ENCODE measurements at regions not wholly inside any gene's neighbourhood (a gene's known extent, or its start where the extent isn't known, plus 50 kb on each side); places are given as distances from the start of the nearest gene placed in this dataset.

DNA sequence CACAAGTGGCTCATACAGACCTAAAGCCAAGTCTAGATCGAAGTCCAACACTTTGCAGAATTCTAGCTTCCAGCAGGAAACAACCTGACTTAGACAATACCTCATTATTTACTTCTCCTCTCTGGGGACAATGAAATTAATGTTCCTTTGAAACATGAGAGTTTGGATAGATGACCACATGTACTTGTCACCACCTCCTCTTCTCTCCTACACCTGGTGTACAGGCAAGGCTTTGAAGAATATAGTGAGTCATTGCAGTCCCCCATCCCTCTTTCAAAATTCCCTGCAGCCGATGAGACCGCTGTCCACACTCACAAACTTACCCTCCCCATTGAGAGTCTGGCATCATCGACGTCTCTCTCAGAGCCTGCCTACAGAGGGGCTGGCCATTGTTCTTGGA is 189.0 kb upstream of the HES1 start:
- H3K9me3 ChIP-seq (replicated peaks in 1 of 3): no peaks in the 10 kb centered on the region
- no peaks in the 10 kb centered on the region for H3K36me3 ChIP-seq (replicated peaks in 1 of 2)
- WGBS, 4 donors: 61 to 77% (median 72%) methylated on average over 3 to 5 of the region's 5 CpGs
- H3K4me1 ChIP-seq (replicated peaks in 1 of 2): no peaks in the 10 kb centered on the region
- no peak overlapping the region for H3K27ac ChIP-seq
- no peaks in the 10 kb centered on the region for H3K27me3 ChIP-seq
- no peak for DNase-seq
- intact Hi-C loops (cut with DNase I): no loop called here
- no peak for TF ChIP-seq POLR2A (IDR thresholded peaks at IDR 0.05)
- TF ChIP-seq, protein P1, sequence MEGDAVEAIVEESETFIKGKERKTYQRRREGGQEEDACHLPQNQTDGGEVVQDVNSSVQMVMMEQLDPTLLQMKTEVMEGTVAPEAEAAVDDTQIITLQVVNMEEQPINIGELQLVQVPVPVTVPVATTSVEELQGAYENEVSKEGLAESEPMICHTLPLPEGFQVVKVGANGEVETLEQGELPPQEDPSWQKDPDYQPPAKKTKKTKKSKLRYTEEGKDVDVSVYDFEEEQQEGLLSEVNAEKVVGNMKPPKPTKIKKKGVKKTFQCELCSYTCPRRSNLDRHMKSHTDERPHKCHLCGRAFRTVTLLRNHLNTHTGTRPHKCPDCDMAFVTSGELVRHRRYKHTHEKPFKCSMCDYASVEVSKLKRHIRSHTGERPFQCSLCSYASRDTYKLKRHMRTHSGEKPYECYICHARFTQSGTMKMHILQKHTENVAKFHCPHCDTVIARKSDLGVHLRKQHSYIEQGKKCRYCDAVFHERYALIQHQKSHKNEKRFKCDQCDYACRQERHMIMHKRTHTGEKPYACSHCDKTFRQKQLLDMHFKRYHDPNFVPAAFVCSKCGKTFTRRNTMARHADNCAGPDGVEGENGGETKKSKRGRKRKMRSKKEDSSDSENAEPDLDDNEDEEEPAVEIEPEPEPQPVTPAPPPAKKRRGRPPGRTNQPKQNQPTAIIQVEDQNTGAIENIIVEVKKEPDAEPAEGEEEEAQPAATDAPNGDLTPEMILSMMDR (IDR thresholded peaks at IDR 0.05): no peak
- H3K4me3 ChIP-seq: no peak overlapping the region

DNA sequence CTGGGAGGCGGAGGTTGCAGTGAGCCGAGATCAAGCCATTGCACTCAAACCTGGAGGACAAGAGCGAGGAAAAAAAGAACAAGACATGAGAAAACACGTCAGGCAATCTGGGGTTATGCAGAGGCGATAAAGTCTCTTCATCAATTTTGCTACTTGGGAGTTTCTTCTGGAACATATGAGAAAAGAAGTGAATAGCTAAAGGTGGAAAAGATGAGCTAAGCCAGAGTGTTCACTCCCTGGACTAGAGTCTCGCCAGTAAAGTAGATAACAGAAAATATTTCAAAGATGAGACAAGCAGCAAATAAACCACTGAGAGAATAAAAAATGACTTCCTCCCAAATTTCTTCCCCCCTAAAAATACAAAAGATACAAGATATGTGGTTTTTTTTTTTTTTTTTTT is 188.4 kb upstream of the HES1 start:
- 75 to 83% (median 77%) methylated on average over 6 of the region's 6 CpGs for WGBS, 4 donors
- intact Hi-C loops (cut with DNase I): no loop called here
- no peak for DNase-seq
- H3K9me3 ChIP-seq (replicated peaks in 1 of 3): no peaks in the 10 kb centered on the region
- H3K4me3 ChIP-seq: no peak overlapping the region
- no peaks in the 10 kb centered on the region for H3K27me3 ChIP-seq
- no peak for TF ChIP-seq POLR2A (IDR thresholded peaks at IDR 0.05)
- TF ChIP-seq, protein P1 (IDR thresholded peaks at IDR 0.05): no peak
- no peaks in the 10 kb centered on the region for H3K4me1 ChIP-seq (replicated peaks in 1 of 2)
- no peaks in the 10 kb centered on the region for H3K36me3 ChIP-seq (replicated peaks in 1 of 2)
- no peak overlapping the region for H3K27ac ChIP-seq

DNA sequence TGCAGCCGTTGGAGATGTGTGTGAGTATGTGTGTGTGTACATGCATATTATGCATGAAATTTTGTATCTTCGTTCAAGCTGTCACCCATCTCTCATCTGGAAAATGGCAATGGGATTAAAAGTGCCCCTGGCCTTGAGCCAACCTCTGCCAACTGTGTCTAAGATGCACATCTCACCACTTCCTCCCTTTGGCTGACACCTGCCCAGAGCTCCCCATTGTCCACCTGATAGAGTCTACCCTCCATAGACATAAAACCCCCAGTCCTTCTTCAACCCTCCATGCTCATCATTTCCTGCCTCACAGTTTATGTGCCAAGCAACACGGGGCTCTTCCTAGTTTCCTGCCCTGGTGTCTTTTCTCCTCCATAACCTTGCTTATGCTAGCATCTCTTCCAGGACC is 187.5 kb upstream of the HES1 start:
- Histone ChIP-seq H3K27me3 (no peaks in the 10 kb centered on the region), H3K36me3 (replicated peaks in 1 of 2) (no peaks in the 10 kb centered on the region), H3K4me3 (no peak overlapping the region), H3K4me1 (replicated peaks in 1 of 2) (no peaks in the 10 kb centered on the region), H3K9me3 (replicated peaks in 1 of 3) (no peaks in the 10 kb centered on the region), H3K27ac (no peak overlapping the region)
- intact Hi-C loops (cut with DNase I): no loop called here
- TF ChIP-seq, protein P1 (IDR thresholded peaks at IDR 0.05): no peak
- no peak for TF ChIP-seq POLR2A (IDR thresholded peaks at IDR 0.05)
- DNase-seq: no peak
- WGBS, 4 donors: 63 to 84% (median 71%) methylated on average over 3 of the region's 3 CpGs

DNA sequence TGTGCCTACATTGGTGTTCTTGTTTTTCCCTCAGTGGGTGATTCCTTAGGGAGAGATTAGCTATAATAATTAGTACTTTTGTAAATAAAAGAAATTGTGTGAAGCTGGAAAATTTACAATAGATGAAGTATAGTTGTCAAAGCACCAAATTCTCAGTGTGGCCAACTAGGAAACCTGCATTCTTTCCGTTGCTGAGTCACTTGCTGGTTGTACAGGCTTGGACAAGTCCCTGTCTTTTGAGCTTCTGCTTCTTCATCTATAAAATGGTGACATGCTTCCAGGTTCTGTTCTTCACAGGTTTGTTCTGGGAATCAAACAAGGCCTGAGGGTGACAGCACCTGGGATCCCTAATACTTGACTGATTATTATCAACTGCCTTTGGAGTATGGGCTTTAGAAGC is 184.1 kb upstream of the HES1 start:
- DNase-seq: no peak
- no peak overlapping the region for H3K27ac ChIP-seq
- no peak overlapping the region for H3K4me3 ChIP-seq
- TF ChIP-seq, protein P1 (IDR thresholded peaks at IDR 0.05): no peak
- no peak for TF ChIP-seq POLR2A (IDR thresholded peaks at IDR 0.05)
- no peaks in the 10 kb centered on the region for H3K4me1 ChIP-seq (replicated peaks in 1 of 2)
- 91 to 95% (median 94%) methylated on average over 1 of the region's 1 CpG for WGBS, 4 donors
- intact Hi-C loops (cut with DNase I): no loop called here
- no peaks in the 10 kb centered on the region for H3K36me3 ChIP-seq (replicated peaks in 1 of 2)
- H3K27me3 ChIP-seq: no peaks in the 10 kb centered on the region
- H3K9me3 ChIP-seq (replicated peaks in 1 of 3): peaks cover 0 to 11% (median 7%) of the 10 kb centered on the region in 3 donors

Measured in adrenal gland (tissue), 9 donors.